Esophagus muscularis mucosa (tissue), 4 donors: ENCODE measurements at regions not wholly inside any gene's neighbourhood (a gene's known extent, or its start where the extent isn't known, plus 50 kb on each side); places are given as distances from the start of the nearest gene placed in this dataset.

ENCODE experiments used
- DNase-seq: peaks from one replicate; pipeline ENCODE4 v3.0.0-alpha.2; 2017; ENCODE audit errors: extremely low spot score
- H3K27ac ChIP-seq, 4 donors: fragments of 200-600 bp; sonication (generic); replicated peaks in 1 of 4; 1 replicate in 3 of 4; 2 replicates in 1 of 4; pipeline ENCODE4 v1.5.1; 2016 to 2019; ENCODE audit warnings: mild to moderate bottlenecking in 1 of 4
- H3K27me3 ChIP-seq, 4 donors: fragments of 200-600 bp; sonication (generic); one replicate each; pipeline versions ENCODE4 v1.5.1 to v1.6.0; 2016 to 2019
- H3K36me3 ChIP-seq, 4 donors: fragments of 200-600 bp; sonication (generic); one replicate each; pipeline ENCODE4 v1.5.1; 2016 to 2019
- H3K4me1 ChIP-seq, 4 donors: fragments of 200-600 bp; sonication (generic); one replicate each; pipeline ENCODE4 v1.5.1; 2016 to 2019
- H3K4me3 ChIP-seq, 4 donors: fragments of 200-600 bp; sonication (generic); 1 replicate in 2 of 4; 2 replicates in 2 of 4; pipeline ENCODE4 v1.5.1; 2016 to 2019; ENCODE audit warnings: mild to moderate bottlenecking in 4 of 4, moderate library complexity in 1 of 4
- H3K9me3 ChIP-seq, 4 donors: fragments of 200-600 bp; sonication (generic); 1 replicate in 3 of 4; 2 replicates in 1 of 4; pipeline ENCODE4 v1.5.1; 2016 to 2019
- EP300 ChIP-seq: sonication (generic); formaldehyde crosslinking; IDR thresholded peaks from one replicate; pipeline ENCODE4 v1.6.1; 2017; ENCODE audit warnings: antibody characterized with exemption
- POLR2A ChIP-seq: fragments of 450-650 bp; IDR thresholded peaks from one replicate; pipeline ENCODE4 v1.6.1; 2017; ENCODE audit warnings: antibody characterized with exemption, moderate library complexity, mild to moderate bottlenecking, low read depth
- POLR2AphosphoS5 ChIP-seq, 2 donors: sonication (generic); formaldehyde crosslinking; IDR thresholded peaks; one replicate each; pipeline ENCODE4 v1.6.1; 2017; ENCODE audit warnings: antibody characterized with exemption in 2 of 2
- WGBS: methylation state at CpG from one replicate; pipeline ENCODE4 v1.1.5; 2018; 5-methylcytosine and 5-hydroxymethylcytosine counted together
- intact Hi-C: fragments of 100-400 bp; cut with DNase I; formaldehyde crosslinking; loops from one replicate; pipeline ENCODE4 v1.15.1; 2023
- TF ChIP-seq, protein P1 (sequence below), 3 experiments: fragments of 200-600 bp in 2 of 3; fragments of 450-650 bp in 1 of 3; sonication (generic) in 2 of 3; IDR thresholded peaks; one replicate each; pipeline ENCODE4 v1.5.1; 2017 to 2019; ENCODE audit warnings: antibody characterized with exemption in 3 of 3, mild to moderate bottlenecking in 2 of 3, moderate library complexity in 1 of 3

DNA sequence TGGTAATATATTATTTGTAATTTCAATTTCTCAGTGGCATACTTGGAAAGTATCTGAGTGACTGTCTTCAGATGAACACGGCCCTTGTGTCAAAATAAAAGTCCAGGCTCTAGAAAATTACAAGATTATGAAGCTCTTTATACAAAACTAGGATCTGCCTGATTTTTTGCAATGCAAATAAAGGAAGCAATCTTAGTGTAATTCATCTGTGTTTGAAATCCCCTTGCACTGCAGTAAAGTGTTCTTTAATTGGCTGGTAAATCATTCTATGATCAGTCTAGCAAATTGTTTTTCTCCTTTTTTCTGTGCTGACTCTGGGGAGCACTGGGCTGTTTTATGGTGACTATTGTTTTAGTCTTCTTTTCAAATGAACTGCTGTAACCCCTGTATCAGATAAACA is 1039.0 kb downstream of the SOCS6 start:
- intact Hi-C loops = no loop called here
- Histone ChIP-seq H3K4me1 (no peaks in the 10 kb centered on the region), H3K9me3 (no peaks in the 10 kb centered on the region), H3K27ac (no peak overlapping the region), H3K36me3 (no peaks in the 10 kb centered on the region), H3K27me3 (no peaks in the 10 kb centered on the region), H3K4me3 (no peak overlapping the region)
- TF ChIP-seq POLR2A (no peak), POLR2AphosphoS5 (IDR thresholded peaks at IDR 0.05) (no peak)
- no peak for DNase-seq
- WGBS = 44% methylated on average over 1 of the region's 1 CpG

DNA sequence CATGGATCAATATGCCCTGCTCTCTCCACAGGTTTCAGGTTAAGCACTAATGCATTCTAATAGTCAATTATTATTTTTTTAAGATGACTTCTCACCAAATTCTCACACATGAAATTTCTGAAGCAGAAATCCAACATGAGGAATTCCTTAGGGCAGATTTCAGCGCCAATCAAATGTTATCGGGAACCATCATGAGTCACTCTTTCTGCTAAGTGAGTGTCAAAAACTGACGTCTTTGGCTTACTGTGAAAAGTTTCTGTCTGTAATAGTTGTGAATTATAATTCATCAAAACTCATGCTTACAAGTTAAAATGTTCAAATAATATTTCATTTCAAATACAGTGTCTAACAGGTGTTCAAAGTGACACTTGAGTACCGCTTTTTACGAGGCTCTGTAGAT is 1038.6 kb downstream of the SOCS6 start:
- H3K27me3 ChIP-seq = no peaks in the 10 kb centered on the region
- H3K4me1 ChIP-seq = no peaks in the 10 kb centered on the region
- H3K36me3 ChIP-seq = no peaks in the 10 kb centered on the region
- intact Hi-C loops = no loop called here
- TF ChIP-seq, protein P1, sequence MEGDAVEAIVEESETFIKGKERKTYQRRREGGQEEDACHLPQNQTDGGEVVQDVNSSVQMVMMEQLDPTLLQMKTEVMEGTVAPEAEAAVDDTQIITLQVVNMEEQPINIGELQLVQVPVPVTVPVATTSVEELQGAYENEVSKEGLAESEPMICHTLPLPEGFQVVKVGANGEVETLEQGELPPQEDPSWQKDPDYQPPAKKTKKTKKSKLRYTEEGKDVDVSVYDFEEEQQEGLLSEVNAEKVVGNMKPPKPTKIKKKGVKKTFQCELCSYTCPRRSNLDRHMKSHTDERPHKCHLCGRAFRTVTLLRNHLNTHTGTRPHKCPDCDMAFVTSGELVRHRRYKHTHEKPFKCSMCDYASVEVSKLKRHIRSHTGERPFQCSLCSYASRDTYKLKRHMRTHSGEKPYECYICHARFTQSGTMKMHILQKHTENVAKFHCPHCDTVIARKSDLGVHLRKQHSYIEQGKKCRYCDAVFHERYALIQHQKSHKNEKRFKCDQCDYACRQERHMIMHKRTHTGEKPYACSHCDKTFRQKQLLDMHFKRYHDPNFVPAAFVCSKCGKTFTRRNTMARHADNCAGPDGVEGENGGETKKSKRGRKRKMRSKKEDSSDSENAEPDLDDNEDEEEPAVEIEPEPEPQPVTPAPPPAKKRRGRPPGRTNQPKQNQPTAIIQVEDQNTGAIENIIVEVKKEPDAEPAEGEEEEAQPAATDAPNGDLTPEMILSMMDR (IDR thresholded peaks at IDR 0.05) = no peak
- no peak for TF ChIP-seq EP300
- TF ChIP-seq POLR2AphosphoS5 (IDR thresholded peaks at IDR 0.05) = no peak
- no peak for TF ChIP-seq POLR2A
- no peak for DNase-seq
- H3K9me3 ChIP-seq = no peaks in the 10 kb centered on the region
- WGBS = 70% methylated on average over 5 of the region's 5 CpGs
- H3K4me3 ChIP-seq = no peak overlapping the region
- H3K27ac ChIP-seq = no peak overlapping the region

DNA sequence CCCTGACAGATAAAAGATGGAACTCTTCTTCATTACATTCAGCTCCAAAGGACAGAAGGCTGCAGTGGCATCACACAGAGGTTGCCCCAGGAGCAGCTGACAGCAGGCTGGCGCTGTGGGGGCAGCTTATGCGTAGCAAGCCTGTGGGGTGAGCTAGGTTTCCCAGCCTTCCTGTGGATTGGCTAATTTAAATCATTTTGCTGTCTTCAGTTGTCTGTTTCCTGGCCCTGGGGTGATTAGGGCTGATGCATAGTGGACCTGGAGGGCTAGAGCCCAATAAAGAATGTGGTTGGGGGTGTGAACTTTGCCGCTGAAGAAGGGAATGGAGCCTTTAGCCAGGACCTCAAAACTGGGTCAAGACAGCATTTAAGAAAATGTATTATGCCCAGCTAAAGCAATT is 1038.0 kb downstream of the SOCS6 start:
- Histone ChIP-seq H3K36me3 (no peaks in the 10 kb centered on the region), H3K4me3 (no peak overlapping the region), H3K9me3 (no peaks in the 10 kb centered on the region), H3K4me1 (no peaks in the 10 kb centered on the region), H3K27me3 (no peaks in the 10 kb centered on the region), H3K27ac (no peak overlapping the region)
- intact Hi-C loops = no loop called here
- TF ChIP-seq, protein P1 (IDR thresholded peaks at IDR 0.05) = no peak
- TF ChIP-seq POLR2A = no peak
- 76% methylated on average over 3 of the region's 3 CpGs for WGBS
- no peak for DNase-seq

DNA sequence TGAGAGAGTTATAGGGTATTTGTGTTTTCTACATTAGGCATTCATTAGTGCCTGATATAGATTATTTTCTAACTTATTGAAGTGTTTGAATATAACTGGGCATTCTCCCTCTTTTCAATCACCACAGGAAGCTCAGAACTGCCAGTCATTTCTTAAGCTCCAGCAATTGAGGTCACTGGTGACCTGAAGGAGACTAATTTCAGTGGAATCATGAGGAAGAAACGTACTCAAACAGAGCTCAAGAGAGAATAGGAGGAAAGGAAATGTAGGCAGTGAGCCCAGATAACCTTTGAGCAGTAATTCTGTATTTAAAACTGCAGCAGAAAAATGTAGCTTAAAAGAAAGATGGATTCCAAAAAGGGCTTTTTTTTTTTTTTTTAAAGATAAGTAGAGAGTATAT is 1035.5 kb downstream of the SOCS6 start:
- Histone ChIP-seq H3K4me1 (no peaks in the 10 kb centered on the region), H3K9me3 (no peaks in the 10 kb centered on the region), H3K27me3 (no peaks in the 10 kb centered on the region), H3K4me3 (no peak overlapping the region), H3K36me3 (no peaks in the 10 kb centered on the region), H3K27ac (no peak overlapping the region)
- TF ChIP-seq POLR2AphosphoS5 (IDR thresholded peaks at IDR 0.05) (no peak), EP300 (no peak), POLR2A (no peak)
- TF ChIP-seq, protein P1 (IDR thresholded peaks at IDR 0.05) = no peak
- no peak for DNase-seq
- WGBS = 56% methylated on average over 1 of the region's 1 CpG
- intact Hi-C loops = no loop called here

DNA sequence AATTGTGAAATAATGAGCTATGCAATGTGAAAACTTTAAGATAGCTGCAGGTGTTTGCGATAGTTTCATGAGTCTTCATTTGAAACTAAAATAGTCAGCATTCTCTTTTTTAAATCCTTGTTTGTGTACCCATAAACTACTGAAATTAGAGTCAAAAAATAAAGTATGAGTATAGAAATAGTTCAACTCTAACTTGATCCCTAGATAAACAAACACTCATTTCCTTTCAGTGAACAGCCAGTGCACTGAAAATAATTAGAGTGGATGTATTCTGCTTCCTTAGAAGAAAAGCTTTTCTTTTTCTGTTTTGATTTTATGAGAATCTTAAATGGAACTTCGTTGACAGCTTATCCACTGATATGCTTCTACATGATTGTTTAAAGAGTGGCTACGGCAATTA is 1033.4 kb downstream of the SOCS6 start:
- no peaks in the 10 kb centered on the region for H3K36me3 ChIP-seq
- no peak overlapping the region for H3K4me3 ChIP-seq
- no peaks in the 10 kb centered on the region for H3K27me3 ChIP-seq
- no peak overlapping the region for H3K27ac ChIP-seq
- intact Hi-C loops = no loop called here
- 52% methylated on average over 3 of the region's 3 CpGs for WGBS
- no peak for TF ChIP-seq EP300
- TF ChIP-seq, protein P1 (IDR thresholded peaks at IDR 0.05) = no peak
- no peak for TF ChIP-seq POLR2AphosphoS5 (IDR thresholded peaks at IDR 0.05)
- TF ChIP-seq POLR2A = no peak
- no peaks in the 10 kb centered on the region for H3K4me1 ChIP-seq
- no peaks in the 10 kb centered on the region for H3K9me3 ChIP-seq
- DNase-seq = no peak
